ENCODE measurements at regions not wholly inside any gene's neighbourhood (a gene's known extent, or its start where the extent isn't known, plus 50 kb on each side); places are given as distances from the start of the nearest gene placed in this dataset.

DNA sequence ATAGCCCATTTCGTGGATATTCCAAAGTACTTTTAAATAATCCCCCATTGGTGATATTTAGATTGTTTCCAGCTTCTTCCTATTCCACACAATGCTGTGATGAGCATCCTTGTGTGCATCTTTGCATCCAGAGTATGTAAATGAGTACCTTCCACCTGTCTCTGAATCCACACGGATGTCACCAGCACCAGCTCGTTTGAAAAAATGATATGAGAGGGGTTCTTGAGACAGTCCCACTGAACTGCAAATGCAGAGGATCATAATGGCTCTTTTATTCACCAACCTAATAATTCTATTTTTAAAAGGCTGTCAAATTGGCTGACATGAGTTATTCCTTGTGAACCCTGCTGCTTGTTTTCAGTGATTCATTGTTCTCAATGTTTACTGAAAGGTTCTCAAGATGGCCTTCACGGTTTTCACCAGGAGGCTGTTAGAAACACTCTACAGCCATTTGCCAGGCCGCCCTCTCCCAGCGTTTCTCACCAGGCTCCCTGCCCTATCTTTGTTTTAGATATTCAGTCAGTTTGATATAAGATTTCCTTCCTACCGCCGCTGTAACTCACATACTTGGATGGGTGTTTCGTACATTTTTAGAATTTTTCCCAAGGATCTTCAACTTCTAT is 96.7 kb upstream of the PTPRG start:
- POLR2A ChIA-PET, result no interaction called here
- no peaks in the 10 kb centered on the region for H3K9me3 ChIP-seq
- TF ChIP-seq, protein P1, sequence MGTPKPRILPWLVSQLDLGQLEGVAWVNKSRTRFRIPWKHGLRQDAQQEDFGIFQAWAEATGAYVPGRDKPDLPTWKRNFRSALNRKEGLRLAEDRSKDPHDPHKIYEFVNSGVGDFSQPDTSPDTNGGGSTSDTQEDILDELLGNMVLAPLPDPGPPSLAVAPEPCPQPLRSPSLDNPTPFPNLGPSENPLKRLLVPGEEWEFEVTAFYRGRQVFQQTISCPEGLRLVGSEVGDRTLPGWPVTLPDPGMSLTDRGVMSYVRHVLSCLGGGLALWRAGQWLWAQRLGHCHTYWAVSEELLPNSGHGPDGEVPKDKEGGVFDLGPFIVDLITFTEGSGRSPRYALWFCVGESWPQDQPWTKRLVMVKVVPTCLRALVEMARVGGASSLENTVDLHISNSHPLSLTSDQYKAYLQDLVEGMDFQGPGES (IDR thresholded peaks at IDR 0.05; ENCODE audit: low read depth, low read length), result no peak
- TF ChIP-seq GATA2 (CRISPR knock-in tag; IDR thresholded peaks at IDR 0.05) (no peak), CHD2 (IDR thresholded peaks at IDR 0.05; ENCODE audit: low read length, partially characterized antibody) (no peak), TAF1 (IDR thresholded peaks at IDR 0.05; ENCODE audit: borderline replicate concordance, low read depth, low read length) (no peak), MEF2A (IDR thresholded peaks at IDR 0.05; ENCODE audit: borderline replicate concordance, low read depth) (no peak), FOSL2 (IDR thresholded peaks at IDR 0.05; ENCODE audit: borderline replicate concordance, low read depth) (no peak), ELF1 (IDR thresholded peaks at IDR 0.05) (no peak), JUND (IDR thresholded peaks at IDR 0.05) (no peak), SMC3 (IDR thresholded peaks at IDR 0.05; ENCODE audit: low read depth, low read length) (no peak), YY1 (IDR thresholded peaks at IDR 0.05; ENCODE audit: low read depth) (no peak), TCF12 (IDR thresholded peaks at IDR 0.05) (no peak)
- TF ChIP-seq, protein P2, sequence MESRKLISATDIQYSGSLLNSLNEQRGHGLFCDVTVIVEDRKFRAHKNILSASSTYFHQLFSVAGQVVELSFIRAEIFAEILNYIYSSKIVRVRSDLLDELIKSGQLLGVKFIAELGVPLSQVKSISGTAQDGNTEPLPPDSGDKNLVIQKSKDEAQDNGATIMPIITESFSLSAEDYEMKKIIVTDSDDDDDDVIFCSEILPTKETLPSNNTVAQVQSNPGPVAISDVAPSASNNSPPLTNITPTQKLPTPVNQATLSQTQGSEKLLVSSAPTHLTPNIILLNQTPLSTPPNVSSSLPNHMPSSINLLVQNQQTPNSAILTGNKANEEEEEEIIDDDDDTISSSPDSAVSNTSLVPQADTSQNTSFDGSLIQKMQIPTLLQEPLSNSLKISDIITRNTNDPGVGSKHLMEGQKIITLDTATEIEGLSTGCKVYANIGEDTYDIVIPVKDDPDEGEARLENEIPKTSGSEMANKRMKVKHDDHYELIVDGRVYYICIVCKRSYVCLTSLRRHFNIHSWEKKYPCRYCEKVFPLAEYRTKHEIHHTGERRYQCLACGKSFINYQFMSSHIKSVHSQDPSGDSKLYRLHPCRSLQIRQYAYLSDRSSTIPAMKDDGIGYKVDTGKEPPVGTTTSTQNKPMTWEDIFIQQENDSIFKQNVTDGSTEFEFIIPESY (IDR thresholded peaks at IDR 0.05; ENCODE audit: borderline replicate concordance, low read depth), result no peak
- TF ChIP-seq, protein P3, sequence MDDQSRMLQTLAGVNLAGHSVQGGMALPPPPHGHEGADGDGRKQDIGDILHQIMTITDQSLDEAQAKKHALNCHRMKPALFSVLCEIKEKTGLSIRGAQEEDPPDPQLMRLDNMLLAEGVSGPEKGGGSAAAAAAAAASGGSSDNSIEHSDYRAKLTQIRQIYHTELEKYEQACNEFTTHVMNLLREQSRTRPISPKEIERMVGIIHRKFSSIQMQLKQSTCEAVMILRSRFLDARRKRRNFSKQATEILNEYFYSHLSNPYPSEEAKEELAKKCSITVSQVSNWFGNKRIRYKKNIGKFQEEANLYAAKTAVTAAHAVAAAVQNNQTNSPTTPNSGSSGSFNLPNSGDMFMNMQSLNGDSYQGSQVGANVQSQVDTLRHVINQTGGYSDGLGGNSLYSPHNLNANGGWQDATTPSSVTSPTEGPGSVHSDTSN (IDR thresholded peaks at IDR 0.05), result no peak
- TF ChIP-seq, protein P4, sequence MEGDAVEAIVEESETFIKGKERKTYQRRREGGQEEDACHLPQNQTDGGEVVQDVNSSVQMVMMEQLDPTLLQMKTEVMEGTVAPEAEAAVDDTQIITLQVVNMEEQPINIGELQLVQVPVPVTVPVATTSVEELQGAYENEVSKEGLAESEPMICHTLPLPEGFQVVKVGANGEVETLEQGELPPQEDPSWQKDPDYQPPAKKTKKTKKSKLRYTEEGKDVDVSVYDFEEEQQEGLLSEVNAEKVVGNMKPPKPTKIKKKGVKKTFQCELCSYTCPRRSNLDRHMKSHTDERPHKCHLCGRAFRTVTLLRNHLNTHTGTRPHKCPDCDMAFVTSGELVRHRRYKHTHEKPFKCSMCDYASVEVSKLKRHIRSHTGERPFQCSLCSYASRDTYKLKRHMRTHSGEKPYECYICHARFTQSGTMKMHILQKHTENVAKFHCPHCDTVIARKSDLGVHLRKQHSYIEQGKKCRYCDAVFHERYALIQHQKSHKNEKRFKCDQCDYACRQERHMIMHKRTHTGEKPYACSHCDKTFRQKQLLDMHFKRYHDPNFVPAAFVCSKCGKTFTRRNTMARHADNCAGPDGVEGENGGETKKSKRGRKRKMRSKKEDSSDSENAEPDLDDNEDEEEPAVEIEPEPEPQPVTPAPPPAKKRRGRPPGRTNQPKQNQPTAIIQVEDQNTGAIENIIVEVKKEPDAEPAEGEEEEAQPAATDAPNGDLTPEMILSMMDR (IDR thresholded peaks at IDR 0.05), result no peak
- TF ChIP-seq, protein P5, sequence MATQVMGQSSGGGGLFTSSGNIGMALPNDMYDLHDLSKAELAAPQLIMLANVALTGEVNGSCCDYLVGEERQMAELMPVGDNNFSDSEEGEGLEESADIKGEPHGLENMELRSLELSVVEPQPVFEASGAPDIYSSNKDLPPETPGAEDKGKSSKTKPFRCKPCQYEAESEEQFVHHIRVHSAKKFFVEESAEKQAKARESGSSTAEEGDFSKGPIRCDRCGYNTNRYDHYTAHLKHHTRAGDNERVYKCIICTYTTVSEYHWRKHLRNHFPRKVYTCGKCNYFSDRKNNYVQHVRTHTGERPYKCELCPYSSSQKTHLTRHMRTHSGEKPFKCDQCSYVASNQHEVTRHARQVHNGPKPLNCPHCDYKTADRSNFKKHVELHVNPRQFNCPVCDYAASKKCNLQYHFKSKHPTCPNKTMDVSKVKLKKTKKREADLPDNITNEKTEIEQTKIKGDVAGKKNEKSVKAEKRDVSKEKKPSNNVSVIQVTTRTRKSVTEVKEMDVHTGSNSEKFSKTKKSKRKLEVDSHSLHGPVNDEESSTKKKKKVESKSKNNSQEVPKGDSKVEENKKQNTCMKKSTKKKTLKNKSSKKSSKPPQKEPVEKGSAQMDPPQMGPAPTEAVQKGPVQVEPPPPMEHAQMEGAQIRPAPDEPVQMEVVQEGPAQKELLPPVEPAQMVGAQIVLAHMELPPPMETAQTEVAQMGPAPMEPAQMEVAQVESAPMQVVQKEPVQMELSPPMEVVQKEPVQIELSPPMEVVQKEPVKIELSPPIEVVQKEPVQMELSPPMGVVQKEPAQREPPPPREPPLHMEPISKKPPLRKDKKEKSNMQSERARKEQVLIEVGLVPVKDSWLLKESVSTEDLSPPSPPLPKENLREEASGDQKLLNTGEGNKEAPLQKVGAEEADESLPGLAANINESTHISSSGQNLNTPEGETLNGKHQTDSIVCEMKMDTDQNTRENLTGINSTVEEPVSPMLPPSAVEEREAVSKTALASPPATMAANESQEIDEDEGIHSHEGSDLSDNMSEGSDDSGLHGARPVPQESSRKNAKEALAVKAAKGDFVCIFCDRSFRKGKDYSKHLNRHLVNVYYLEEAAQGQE (IDR thresholded peaks at IDR 0.05; ENCODE audit: low read depth, low read length), result no peak
- TF ChIP-seq, protein P6, sequence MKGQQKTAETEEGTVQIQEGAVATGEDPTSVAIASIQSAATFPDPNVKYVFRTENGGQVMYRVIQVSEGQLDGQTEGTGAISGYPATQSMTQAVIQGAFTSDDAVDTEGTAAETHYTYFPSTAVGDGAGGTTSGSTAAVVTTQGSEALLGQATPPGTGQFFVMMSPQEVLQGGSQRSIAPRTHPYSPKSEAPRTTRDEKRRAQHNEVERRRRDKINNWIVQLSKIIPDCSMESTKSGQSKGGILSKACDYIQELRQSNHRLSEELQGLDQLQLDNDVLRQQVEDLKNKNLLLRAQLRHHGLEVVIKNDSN (IDR thresholded peaks at IDR 0.05; ENCODE audit: borderline replicate concordance, low read depth), result no peak
- no peaks in the 10 kb centered on the region for H3K36me3 ChIP-seq (replicated peaks in 1 of 2; ENCODE audit: control insufficient read depth in 1 of 2, insufficient read depth in 2 of 2, low read length in 1 of 2)
- no peaks in the 10 kb centered on the region for H3K9me2 ChIP-seq
- CTCF ChIA-PET, result interaction anchor here (0.7 kb wide), 1 partner anchor 41 kb away, joined by 3 read pairs; no protein-coding TSS in a partner anchor
- no peak overlapping the region for H3K27ac ChIP-seq (ENCODE audit: low read depth in 2 of 2, low read length in 1 of 2)
- H4K20me1 ChIP-seq (ENCODE audit: insufficient read depth), result no peaks in the 10 kb centered on the region
- DNase-seq, result no peak
- H3K4me1 ChIP-seq (ENCODE audit: control insufficient read depth in 1 of 2, insufficient read depth in 2 of 2, low read depth in 1 of 2, low read length in 1 of 2), result no peaks in the 10 kb centered on the region
- H3K4me3 ChIP-seq (ENCODE audit: low read depth in 2 of 2, low read length in 1 of 2), result no peak overlapping the region
- H3K79me2 ChIP-seq (ENCODE audit: insufficient read depth), result no peaks in the 10 kb centered on the region
- no peaks in the 10 kb centered on the region for H3F3A ChIP-seq (replicated peaks; ENCODE audit: insufficient read depth)
- H3K9ac ChIP-seq, result no peak overlapping the region
- no peak overlapping the region for H3K4me2 ChIP-seq
- 53% methylated on average over 9 of the region's 9 CpGs for WGBS (ENCODE audit: low lambda C conversion rate)
- H3K27me3 ChIP-seq (ENCODE audit: insufficient read depth), result no peaks in the 10 kb centered on the region
- H2AFZ ChIP-seq (ENCODE audit: low read depth), result no peak overlapping the region
